Activated CD4-positive, alpha-beta memory T cell treated with anti-CD3 and anti-CD28 coated beads, Interleukin-2, amount 10 ng/mL, durations not matched to agents 7 days and 5 days (primary cell): ENCODE measurements at regions not wholly inside any gene's neighbourhood (a gene's known extent, or its start where the extent isn't known, plus 50 kb on each side); places are given as distances from the start of the nearest gene placed in this dataset.

Experiments
- CTCF ChIA-PET: fragments of 350-600 bp; sonication (Branson Sonifier 250); formaldehyde crosslinking; loops from one replicate; lab custom pipeline; 2021; ENCODE audit warnings: antibody characterized with exemption, inconsistent platforms; lab: Charles Lee
- POLR2A ChIA-PET: fragments of 350-600 bp; sonication (Branson Sonifier 250); formaldehyde crosslinking; loops from one replicate; lab custom pipeline; 2021; ENCODE audit warnings: antibody characterized with exemption; lab: Charles Lee
- DNase-seq: peaks from one replicate; pipeline ENCODE4 v3.0.0-alpha.2; 2020
- H3K27ac Mint-ChIP-seq: one replicate; pipeline ENCODE4 v1.8.0; 2021; ENCODE audit warnings: mild to moderate bottlenecking, mixed read lengths
- H3K27me3 Mint-ChIP-seq: one replicate; pipeline ENCODE4 v1.8.0; 2021; ENCODE audit warnings: mixed read lengths
- H3K36me3 Mint-ChIP-seq: one replicate; pipeline ENCODE4 v1.8.0; 2021; ENCODE audit warnings: low read depth, mixed read lengths
- H3K4me1 Mint-ChIP-seq: one replicate; pipeline ENCODE4 v1.8.0; 2021; ENCODE audit warnings: mixed read lengths
- H3K4me3 Mint-ChIP-seq: one replicate; pipeline ENCODE4 v1.8.0; 2021; ENCODE audit warnings: mild to moderate bottlenecking, mixed read lengths
- H3K9me3 Mint-ChIP-seq: one replicate; pipeline ENCODE4 v1.8.0; 2021; ENCODE audit warnings: mixed read lengths

DNA sequence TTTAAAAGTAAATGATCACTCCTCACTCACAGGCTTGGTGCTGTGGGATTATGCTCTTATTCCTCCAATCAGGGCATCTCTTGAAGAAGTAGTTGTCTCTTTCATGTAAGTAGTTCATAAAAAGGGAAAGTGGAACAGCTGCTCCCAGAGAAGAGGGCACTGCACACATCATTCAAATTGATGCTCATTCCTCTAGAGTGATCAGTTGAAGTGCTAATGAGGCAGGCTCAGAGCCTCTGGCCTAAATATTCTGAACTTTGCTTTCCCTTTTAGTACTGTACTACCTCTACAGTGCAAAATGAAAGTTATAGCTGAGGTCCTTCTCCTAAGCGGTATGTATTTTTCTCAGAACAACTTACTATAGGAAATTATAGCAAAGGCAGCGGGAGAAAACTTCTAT, 1453.1 kb downstream of the ARAP2 start:
- H3K4me3 Mint-ChIP-seq, result no peak overlapping the region
- H3K27me3 Mint-ChIP-seq, result no peaks in the 10 kb centered on the region

DNA sequence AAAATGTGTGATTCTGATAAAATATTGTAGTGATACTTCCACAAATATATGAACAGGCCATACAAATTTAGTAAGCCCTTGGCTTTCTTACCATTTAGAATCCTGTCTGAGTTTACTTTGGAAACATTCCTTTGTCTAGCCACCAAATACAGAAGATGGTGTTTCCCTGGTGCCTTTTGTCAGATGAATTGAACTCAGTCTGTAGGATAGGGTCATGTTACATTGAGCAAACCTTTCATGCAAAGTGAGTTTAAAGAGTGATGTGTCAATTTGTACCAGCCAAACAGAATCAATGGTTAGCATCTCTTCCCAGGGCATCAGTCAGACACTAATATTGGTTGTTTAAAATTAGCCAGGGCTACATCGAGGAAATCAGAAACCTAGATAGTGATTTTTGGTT, 1443.4 kb downstream of the ARAP2 start:
- Mint-ChIP-seq H3K9me3 (peaks cover 12% of the 10 kb centered on the region), H3K36me3 (no peaks in the 10 kb centered on the region), H3K27ac (no peak overlapping the region), H3K27me3 (no peaks in the 10 kb centered on the region), H3K4me1 (no peaks in the 10 kb centered on the region), H3K4me3 (no peak overlapping the region)
- POLR2A ChIA-PET, result no interaction called here
- DNase-seq, result no peak
- CTCF ChIA-PET, result no interaction called here

More for the DNA sequence above, 1453.1 kb downstream of the ARAP2 start:
- no peak for DNase-seq
- peaks cover 5% of the 10 kb centered on the region for H3K9me3 Mint-ChIP-seq
- ChIA-PET POLR2A (no interaction called here), CTCF (no interaction called here)
- no peak overlapping the region for H3K27ac Mint-ChIP-seq
- H3K4me1 Mint-ChIP-seq, result no peaks in the 10 kb centered on the region
- no peaks in the 10 kb centered on the region for H3K36me3 Mint-ChIP-seq

DNA sequence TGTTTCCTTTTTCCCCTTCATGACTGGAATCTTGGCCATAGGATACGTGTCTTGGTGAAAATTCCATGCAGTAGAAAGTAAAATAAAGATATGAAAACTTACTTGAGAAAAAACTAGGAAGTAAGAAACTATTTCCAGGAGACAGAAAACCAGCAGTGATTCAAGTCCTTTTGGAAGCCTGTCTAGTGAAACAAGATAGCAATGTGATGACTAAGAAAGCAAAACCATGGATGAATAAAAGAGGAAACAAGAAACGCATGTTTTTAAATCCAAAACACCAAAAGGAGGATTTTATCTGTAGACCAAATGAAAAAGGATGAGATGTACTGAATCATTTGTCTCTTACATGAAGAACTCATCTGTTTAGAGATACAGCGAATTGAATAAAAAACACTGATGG, 1430.0 kb downstream of the ARAP2 start:
- H3K4me1 Mint-ChIP-seq, result no peaks in the 10 kb centered on the region
- H3K36me3 Mint-ChIP-seq, result no peaks in the 10 kb centered on the region
- peaks cover 10% of the 10 kb centered on the region for H3K9me3 Mint-ChIP-seq
- H3K27me3 Mint-ChIP-seq, result no peaks in the 10 kb centered on the region
- ChIA-PET POLR2A (no interaction called here), CTCF (no interaction called here)
- no peak overlapping the region for H3K27ac Mint-ChIP-seq
- DNase-seq, result no peak
- no peak overlapping the region for H3K4me3 Mint-ChIP-seq

DNA sequence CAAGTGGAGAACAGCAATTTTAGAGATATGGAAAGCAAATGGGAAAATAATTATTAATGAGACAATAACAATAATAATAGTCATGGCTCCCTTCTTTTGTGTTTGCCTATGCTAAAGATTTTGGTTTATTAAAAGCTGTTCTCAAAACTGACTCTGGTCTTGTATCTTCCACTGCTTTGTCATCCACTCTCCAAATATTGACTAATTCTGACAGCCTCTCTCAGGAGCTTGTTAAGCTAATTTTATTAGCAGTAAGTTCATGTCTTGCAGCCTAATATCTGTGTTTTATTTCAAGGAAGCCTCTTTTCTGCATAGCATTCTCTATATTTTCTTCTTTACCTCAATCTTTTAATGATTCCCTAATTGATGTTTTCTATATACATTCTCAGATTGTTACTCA, 1419.8 kb downstream of the ARAP2 start:
- Mint-ChIP-seq H3K27ac (no peak overlapping the region), H3K4me3 (no peak overlapping the region), H3K36me3 (no peaks in the 10 kb centered on the region), H3K9me3 (peaks cover 12% of the 10 kb centered on the region), H3K27me3 (no peaks in the 10 kb centered on the region), H3K4me1 (no peaks in the 10 kb centered on the region)
- ChIA-PET POLR2A (no interaction called here), CTCF (no interaction called here)
- DNase-seq, result no peak

DNA sequence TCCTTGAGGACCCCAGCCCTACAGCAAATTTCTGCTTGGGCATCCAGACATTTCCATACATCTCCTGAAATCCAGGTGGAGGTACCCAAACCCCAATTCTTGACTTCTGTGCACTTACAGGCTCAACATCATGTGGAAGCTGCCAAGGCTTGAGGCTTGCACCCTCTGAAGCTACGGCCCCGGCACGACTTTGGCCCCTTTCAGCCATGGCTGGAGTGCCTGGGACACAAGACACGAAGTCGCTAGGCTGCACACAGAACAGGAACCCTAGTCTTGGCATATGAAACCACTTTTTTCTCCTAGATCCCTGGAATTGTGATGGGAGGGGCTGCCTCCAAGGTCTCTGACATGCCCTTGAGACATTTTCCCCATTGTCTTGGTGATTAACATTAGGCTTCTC, 1417.7 kb downstream of the ARAP2 start:
- H3K9me3 Mint-ChIP-seq, result peaks cover 12% of the 10 kb centered on the region
- ChIA-PET CTCF (no interaction called here), POLR2A (no interaction called here)
- H3K4me1 Mint-ChIP-seq, result no peaks in the 10 kb centered on the region
- H3K36me3 Mint-ChIP-seq, result no peaks in the 10 kb centered on the region
- no peaks in the 10 kb centered on the region for H3K27me3 Mint-ChIP-seq
- DNase-seq, result no peak
- no peak overlapping the region for H3K4me3 Mint-ChIP-seq
- H3K27ac Mint-ChIP-seq, result no peak overlapping the region

DNA sequence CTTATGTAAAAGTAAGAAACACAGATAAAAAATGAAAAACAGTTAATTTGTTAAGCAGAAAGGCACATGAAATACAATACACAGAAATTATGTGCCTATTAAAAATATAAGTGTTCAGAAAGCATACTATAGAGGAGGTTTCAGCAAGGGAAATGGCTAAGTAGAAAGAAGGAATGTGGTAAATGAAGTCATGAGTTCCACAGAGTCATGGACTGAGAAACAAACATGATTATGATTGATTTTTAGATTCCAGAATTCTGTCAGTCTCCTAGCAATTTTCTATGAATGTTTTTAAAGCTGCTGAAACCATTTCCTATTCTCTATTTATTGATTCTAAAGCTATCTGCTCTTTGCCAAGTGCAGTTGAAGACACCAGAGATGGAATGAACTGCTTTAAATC, 1398.4 kb downstream of the ARAP2 start:
- Mint-ChIP-seq H3K4me3 (no peak overlapping the region), H3K9me3 (peaks cover 3% of the 10 kb centered on the region), H3K4me1 (no peaks in the 10 kb centered on the region), H3K27ac (no peak overlapping the region), H3K27me3 (no peaks in the 10 kb centered on the region), H3K36me3 (no peaks in the 10 kb centered on the region)
- no peak for DNase-seq
- ChIA-PET CTCF (no interaction called here), POLR2A (no interaction called here)

DNA sequence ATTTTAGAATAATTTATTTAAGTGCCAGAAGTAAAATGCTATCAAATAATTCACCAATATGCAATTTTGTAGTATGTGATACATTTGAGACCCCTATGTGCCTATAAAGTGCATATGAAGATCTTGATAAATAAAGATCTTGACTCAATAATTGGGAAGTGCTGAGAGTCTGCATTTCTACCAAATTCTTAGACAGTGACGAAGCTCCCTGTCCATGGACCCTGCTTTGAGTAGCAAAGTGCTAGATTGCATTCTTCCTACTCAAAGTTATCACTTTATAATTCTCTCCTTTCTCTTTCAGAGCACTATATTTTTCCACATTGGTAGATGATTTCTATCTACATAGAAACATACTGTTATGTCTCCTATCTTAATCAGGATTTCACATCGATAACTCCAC, 1393.9 kb downstream of the ARAP2 start:
- POLR2A ChIA-PET, result no interaction called here
- no peaks in the 10 kb centered on the region for H3K36me3 Mint-ChIP-seq
- CTCF ChIA-PET, result no interaction called here
- DNase-seq, result no peak
- H3K27me3 Mint-ChIP-seq, result no peaks in the 10 kb centered on the region
- peaks cover 6% of the 10 kb centered on the region for H3K9me3 Mint-ChIP-seq
- H3K4me1 Mint-ChIP-seq, result no peaks in the 10 kb centered on the region
- H3K4me3 Mint-ChIP-seq, result no peak overlapping the region
- no peak overlapping the region for H3K27ac Mint-ChIP-seq

DNA sequence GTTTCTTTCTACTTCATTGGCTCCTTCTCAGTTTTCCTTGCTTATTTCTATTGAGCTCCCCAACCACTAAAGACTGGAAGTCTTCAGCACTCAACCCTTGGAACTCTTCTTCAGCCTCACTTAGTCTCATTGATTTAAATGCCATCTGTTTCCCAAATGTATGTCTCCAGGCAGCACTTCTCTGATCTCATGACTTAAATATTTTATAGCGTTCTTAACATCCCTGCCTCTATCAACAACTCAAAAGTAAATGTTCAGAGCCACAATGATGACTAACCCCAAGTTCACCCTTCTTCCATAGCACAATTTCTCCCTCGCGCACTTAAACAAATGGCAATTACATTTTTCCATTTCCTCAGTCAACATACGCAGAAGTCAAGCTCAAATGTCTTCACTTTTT, 1393.3 kb downstream of the ARAP2 start:
- H3K4me1 Mint-ChIP-seq, result no peaks in the 10 kb centered on the region
- DNase-seq, result no peak
- H3K36me3 Mint-ChIP-seq, result no peaks in the 10 kb centered on the region
- peaks cover 6% of the 10 kb centered on the region for H3K9me3 Mint-ChIP-seq
- H3K27me3 Mint-ChIP-seq, result no peaks in the 10 kb centered on the region
- ChIA-PET POLR2A (no interaction called here), CTCF (no interaction called here)
- H3K4me3 Mint-ChIP-seq, result no peak overlapping the region
- no peak overlapping the region for H3K27ac Mint-ChIP-seq

DNA sequence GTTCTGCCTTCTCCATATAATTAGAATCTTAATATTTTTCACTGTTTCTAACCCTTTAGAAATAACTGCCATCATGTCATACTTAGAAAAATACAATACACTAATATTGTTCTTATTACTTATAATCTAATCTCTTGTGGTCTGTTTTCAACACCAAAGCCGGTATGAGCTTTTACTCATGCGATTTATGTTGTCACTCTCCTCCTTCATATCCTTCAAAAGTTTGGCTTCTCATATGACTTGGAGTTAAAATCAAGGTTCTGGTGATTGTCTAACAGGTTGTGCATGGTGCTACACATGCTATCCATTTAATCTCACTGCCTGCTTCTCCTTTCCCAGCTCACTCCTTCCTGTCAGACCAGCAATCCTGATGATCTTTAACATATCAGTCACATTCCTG, 1392.9 kb downstream of the ARAP2 start:
- H3K27ac Mint-ChIP-seq, result no peak overlapping the region
- ChIA-PET CTCF (no interaction called here), POLR2A (no interaction called here)
- no peak overlapping the region for H3K4me3 Mint-ChIP-seq
- H3K9me3 Mint-ChIP-seq, result peaks cover 6% of the 10 kb centered on the region
- no peaks in the 10 kb centered on the region for H3K27me3 Mint-ChIP-seq
- no peak for DNase-seq
- H3K4me1 Mint-ChIP-seq, result no peaks in the 10 kb centered on the region
- H3K36me3 Mint-ChIP-seq, result no peaks in the 10 kb centered on the region

DNA sequence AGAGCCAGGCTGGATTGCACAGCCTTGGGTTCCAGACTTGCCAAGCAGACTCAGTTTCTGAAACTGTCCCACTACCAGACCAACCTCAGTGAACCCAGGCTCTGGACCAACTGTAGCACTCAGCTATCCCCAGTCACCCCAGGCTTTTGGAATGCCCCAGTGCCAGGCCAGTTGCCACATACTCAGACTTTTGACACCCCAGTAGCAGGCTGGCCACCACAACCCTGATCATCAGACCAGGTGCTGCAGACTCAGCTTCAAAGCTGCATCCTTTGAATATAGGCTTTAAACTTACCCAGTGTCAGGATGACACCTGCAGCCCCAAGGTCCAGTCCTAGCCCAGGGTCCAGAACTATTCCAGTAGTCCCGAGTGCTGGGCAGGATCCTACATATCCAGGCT, 1389.9 kb downstream of the ARAP2 start:
- ChIA-PET CTCF (no interaction called here), POLR2A (no interaction called here)
- no peaks in the 10 kb centered on the region for H3K27me3 Mint-ChIP-seq

DNA sequence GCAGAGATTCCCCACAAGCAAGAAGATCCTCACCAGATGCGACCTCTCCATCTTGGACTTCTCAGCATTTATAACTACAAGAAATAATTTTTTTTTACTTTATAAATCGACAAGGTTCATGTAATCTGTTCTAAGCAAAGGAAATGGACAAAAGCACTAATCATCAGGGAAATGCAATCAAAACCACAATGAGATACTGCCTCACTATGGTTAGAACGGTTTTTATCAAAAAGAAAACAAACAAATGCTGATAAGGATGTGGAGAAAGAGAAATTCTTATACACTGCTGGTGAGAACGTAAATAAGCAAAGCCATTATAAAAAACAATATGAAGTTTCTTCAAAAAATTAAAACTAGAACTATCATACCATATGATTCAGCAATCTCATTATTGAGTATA, 1382.6 kb downstream of the ARAP2 start:
- H3K9me3 Mint-ChIP-seq, result peaks cover 6% of the 10 kb centered on the region
- H3K27ac Mint-ChIP-seq, result no peak overlapping the region
- no peaks in the 10 kb centered on the region for H3K36me3 Mint-ChIP-seq
- no peaks in the 10 kb centered on the region for H3K4me1 Mint-ChIP-seq
- no peak overlapping the region for H3K4me3 Mint-ChIP-seq
- CTCF ChIA-PET, result no interaction called here
- POLR2A ChIA-PET, result no interaction called here
- no peaks in the 10 kb centered on the region for H3K27me3 Mint-ChIP-seq
- DNase-seq, result no peak

More for the DNA sequence above, 1389.9 kb downstream of the ARAP2 start:
- Mint-ChIP-seq H3K27ac (no peak overlapping the region), H3K4me1 (no peaks in the 10 kb centered on the region), H3K36me3 (no peaks in the 10 kb centered on the region), H3K9me3 (peaks cover 6% of the 10 kb centered on the region), H3K4me3 (no peak overlapping the region)
- no peak for DNase-seq

DNA sequence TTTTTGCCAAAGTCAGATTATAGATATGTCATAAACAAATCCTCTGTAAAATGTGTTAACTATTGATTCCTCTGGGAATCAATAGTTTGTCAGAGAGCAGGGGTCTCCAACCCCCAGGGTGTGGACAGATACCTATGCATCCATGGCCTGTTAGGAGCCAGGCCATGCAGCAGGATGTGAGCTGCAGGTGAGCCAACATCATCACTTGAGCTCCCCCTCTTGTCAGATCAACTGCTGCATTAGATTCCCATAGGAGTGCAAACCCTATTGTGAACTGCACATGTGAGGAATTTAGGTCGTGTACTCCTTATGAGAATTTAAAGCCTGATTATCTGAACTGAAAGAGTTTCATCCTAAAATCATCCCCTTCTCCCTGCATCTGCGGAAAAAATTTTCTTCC, 1365.4 kb downstream of the ARAP2 start:
- ChIA-PET POLR2A (no interaction called here), CTCF (no interaction called here)
- no peak overlapping the region for H3K4me3 Mint-ChIP-seq
- H3K4me1 Mint-ChIP-seq, result no peaks in the 10 kb centered on the region
- no peak for DNase-seq
- H3K27ac Mint-ChIP-seq, result no peak overlapping the region
- no peaks in the 10 kb centered on the region for H3K36me3 Mint-ChIP-seq
- H3K9me3 Mint-ChIP-seq, result peaks cover 17% of the 10 kb centered on the region
- no peaks in the 10 kb centered on the region for H3K27me3 Mint-ChIP-seq

DNA sequence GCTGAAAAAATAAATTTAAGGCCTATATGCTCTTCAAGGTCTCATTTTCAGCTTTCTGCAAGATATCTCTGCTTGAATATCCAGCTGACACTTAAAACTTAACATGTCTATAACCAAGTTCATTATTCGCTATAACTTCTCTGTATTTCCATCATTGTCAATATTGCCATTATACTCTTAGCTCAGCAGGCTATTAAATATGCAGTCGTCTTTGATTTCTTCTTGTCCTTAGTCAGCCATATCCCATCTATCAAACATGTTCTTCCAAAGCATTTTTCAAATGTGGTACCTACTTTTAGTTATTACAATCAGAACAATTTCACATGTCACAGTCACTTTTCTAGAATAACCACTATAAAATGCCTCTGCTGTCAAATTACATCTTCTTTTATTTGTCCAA, 1364.1 kb downstream of the ARAP2 start:
- H3K36me3 Mint-ChIP-seq, result no peaks in the 10 kb centered on the region
- H3K4me1 Mint-ChIP-seq, result no peaks in the 10 kb centered on the region
- no peaks in the 10 kb centered on the region for H3K27me3 Mint-ChIP-seq
- ChIA-PET POLR2A (no interaction called here), CTCF (no interaction called here)
- no peak overlapping the region for H3K4me3 Mint-ChIP-seq
- no peak for DNase-seq
- H3K9me3 Mint-ChIP-seq, result peaks cover 11% of the 10 kb centered on the region
- H3K27ac Mint-ChIP-seq, result no peak overlapping the region

DNA sequence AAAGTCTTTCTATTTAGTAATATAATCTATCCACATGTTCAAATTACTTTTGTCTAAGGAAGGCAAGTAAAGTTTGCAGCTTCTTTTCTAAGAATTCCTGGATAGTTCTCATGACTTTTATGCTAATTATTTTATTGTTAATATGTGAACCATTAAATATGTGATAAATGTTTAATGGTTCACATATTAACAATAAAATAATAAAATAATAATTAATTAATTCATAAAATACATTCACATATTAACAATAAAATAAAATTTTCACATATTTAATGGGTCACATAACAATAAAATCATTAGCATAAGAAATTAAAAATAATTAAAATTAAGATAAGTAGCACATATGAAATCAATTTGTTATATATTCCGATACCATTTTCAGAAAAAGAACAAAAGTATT, 1352.4 kb downstream of the ARAP2 start:
- H3K27ac Mint-ChIP-seq, result no peak overlapping the region
- DNase-seq, result no peak
- POLR2A ChIA-PET, result no interaction called here
- no peaks in the 10 kb centered on the region for H3K36me3 Mint-ChIP-seq
- H3K9me3 Mint-ChIP-seq, result peaks cover 9% of the 10 kb centered on the region
- CTCF ChIA-PET, result no interaction called here
- H3K4me3 Mint-ChIP-seq, result no peak overlapping the region
- no peaks in the 10 kb centered on the region for H3K27me3 Mint-ChIP-seq
- no peaks in the 10 kb centered on the region for H3K4me1 Mint-ChIP-seq

DNA sequence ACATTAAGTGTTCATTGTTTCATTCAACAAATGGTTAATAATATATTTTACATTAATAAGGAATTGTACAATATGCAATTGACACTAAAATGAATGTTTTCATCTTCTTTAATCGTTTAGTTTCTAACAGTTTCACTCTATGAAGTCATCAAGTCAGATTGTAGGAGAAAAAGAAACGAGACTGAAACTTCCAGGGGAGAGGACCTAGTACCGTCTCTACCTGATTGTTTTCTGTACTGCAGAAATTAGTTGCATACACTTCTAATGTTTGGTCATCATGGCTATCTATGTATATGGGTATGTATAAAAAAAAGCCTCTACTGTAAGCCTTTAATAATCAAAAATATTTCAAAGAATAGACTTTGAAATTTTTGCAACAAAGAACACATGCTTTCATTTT, 1350.9 kb downstream of the ARAP2 start:
- no peaks in the 10 kb centered on the region for H3K27me3 Mint-ChIP-seq
- ChIA-PET POLR2A (no interaction called here), CTCF (no interaction called here)
- peaks cover 9% of the 10 kb centered on the region for H3K9me3 Mint-ChIP-seq
- H3K36me3 Mint-ChIP-seq, result no peaks in the 10 kb centered on the region
- H3K4me1 Mint-ChIP-seq, result no peaks in the 10 kb centered on the region
- no peak overlapping the region for H3K27ac Mint-ChIP-seq
- no peak for DNase-seq
- no peak overlapping the region for H3K4me3 Mint-ChIP-seq
